Superior temporal gyrus (tissue), 1 donor: ENCODE measurements at regions not wholly inside any gene's neighbourhood (a gene's known extent, or its start where the extent isn't known, plus 50 kb on each side); places are given as distances from the start of the nearest gene placed in this dataset.
"Not testable (repeated sequence)": the region's sequence is repeated elsewhere in the genome, so short reads cannot be mapped to it uniquely, and the experiment has no call there.

ENCODE experiments used
- DNase-seq: peaks from one replicate; pipeline ENCODE4 v3.0.0-alpha.2; 2016; ENCODE audit errors: extremely low spot score

- peak; percentile 86 for DNase-seq
These were observed 166.8 kb upstream of the PGRMC2 start for GRCh38 chr4:128454281-128454871.

DNA sequence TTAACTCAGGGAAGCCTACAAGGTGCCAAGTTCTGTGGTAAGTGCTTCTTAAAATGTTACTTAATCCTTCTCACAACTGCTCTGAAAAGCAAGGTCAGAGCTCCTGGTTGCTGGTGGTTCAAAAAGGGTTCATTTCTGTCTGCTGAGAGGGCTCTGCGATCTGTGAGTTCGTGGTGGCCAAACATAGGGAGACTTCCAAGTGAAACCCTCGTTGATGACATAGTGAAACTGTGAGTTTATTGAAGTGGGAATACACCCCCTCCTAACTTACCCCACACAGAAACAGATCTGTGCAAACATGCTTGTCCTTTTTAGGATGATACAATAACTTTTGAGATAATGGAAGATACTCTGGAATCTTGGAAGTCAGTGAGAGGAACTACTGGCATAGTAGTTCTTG lies 164.8 kb upstream of the PGRMC2 start:
- no peak for DNase-seq

DNA sequence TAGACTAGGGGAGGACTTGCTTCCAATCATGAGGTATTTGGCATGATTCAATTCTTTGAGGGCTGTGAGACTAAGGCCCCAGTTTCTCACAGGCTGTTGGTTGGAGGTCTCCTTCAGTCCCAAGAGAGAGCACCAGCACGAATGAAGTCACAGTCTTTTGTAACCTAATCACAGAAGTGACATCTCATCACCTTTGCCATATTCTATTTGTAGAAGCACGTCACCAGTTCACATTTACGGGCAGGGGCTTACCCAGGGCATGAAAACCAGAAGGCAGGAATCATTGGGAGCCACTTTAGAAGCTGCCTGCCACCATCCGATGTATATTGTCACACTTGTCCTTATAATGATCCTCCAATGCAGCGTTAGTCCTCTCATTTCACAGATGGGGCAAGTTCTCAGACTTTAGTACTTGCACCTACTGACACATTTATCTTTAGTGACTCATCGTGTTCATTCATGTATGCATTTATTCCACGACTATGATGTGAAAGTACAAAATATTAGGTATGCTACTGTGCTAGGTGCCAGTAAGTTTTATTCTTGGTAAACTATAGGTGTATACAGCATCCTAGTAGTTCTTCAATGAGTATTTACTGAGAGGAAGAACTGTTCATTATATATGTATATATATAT lies 163.8 kb upstream of the PGRMC2 start:
- no peak for DNase-seq

DNA sequence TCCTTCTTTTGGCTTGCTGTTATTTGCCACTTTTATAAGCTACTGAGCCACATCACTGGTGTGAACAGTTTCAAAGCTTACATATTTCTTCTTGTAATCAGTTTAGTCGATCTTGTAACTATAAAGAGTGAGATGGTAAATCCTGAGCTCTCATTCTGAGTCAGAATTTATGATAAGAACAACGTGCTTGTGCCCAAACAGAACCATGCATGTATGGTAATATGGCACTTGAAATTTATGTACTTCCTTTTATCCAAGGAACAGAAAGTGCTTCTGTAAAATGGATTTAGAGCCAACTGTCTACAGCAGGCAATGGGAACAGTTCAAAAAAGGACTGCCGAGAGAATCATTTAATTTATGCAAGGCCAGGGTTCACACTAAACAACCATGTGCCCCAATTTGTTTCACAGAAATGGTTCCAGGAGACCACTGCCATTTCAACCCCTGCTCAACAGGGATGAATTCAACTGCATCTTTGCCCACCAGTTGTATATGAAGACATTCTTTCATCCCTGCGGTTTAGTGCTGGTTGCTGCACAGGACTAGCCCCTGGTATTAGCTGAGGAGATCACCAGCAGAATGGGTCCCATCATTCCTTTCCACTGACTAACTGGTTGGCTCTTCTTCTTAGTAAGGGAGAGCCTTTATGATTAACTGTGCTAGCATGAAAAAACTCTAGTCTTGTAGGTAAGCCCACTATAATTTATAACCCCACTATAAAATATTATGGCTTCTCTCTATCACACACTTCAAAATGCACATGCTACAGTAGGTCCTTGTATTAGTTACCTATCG lies 162.9 kb upstream of the PGRMC2 start:
- DNase-seq, result no peak

DNA sequence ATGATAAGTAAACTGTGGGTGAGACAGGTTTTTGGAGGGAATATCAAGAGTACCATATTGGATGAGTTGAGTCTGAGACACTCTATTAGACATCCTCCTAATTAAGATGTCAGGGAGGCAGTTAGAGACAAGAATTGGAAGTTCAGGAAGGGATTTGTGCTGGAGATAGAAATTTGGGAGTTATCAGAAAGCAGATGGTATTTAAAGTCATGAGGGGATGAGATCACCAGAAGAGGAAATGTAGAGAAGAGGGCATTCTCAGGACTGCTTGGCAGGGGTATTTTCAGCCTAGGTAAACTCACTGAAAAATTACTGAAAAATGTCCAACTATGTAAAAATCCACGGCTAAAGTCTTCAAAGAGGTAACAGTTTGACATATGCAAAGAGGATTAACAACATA lies 161.6 kb upstream of the PGRMC2 start:
- DNase-seq, result no peak

DNA sequence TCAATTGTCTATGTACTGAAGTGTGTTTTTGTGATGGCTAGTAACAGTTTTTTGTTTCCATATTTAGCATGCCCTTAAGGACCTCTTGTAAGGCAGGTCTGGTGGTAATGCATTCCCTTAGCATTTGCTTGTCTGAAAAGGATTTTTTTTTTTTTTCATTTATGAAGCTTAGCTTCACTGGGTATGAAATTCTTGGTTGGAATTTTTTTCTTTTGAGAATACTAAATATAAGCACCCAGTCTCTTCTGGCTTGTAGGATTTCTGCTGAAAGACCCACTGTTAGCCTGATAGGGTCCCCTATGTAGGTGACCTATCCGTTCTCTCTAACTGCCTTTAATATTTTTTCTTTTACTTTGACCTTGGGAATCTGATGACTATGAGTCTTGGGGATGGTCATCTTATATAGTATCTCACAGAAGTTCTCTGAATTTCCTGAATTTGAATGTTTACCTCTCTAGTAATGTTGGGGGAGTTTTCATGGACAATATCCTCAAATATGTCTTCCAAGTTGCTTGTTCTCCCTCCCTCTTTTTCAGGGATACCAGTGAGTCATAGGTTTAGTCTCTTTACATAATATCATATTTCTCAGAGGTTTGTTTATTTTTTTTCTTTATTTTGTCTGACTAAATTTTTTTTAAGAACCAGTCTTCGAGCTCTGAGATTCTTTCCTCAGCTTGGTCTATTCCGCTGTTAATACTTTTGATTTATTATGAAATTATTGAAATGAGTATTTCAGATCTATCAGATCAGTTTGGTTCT lies 157.1 kb upstream of the PGRMC2 start:
- DNase-seq, result no peak

DNA sequence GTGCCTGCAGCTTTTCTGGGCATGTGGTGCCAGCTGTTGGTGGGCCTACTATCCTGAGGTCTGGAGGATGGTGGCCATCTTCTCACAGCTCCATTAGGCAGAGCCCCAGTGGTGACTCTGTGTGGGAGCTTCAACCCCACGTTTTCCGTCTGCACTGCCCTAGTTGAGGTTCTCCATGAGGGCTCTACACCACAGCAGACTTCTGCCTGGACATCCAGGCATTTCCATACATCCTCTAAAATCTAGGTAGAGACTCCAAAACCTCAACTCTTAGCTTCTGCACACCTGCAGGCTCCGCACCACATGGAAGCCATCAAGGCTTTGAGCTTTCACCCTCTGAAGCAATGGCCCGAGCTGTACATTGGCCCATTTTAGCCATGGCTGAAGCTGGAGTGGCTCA lies 153.3 kb upstream of the PGRMC2 start:
- DNase-seq, result no peak

DNA sequence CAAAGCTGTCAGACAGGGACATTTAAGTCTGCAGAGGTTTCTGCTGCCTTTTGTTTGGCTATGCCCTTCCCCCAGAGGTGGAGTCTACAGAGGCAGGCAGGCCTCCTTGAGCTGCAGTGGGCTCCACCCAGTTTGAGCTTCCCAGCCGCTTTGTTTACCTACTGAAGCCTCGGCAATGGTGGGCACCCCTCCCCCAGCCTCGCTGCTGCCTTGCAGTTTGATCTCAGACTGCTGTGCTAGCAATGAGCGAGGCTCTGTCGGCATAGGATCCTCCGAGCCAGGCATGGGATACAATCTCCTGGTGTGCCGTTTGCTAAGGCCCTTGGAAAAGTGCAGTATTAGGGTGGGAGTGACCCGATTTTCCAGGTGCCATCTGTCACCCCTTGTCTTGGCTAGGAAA lies 149.4 kb upstream of the PGRMC2 start:
- DNase-seq, result not testable (repeated sequence)

DNA sequence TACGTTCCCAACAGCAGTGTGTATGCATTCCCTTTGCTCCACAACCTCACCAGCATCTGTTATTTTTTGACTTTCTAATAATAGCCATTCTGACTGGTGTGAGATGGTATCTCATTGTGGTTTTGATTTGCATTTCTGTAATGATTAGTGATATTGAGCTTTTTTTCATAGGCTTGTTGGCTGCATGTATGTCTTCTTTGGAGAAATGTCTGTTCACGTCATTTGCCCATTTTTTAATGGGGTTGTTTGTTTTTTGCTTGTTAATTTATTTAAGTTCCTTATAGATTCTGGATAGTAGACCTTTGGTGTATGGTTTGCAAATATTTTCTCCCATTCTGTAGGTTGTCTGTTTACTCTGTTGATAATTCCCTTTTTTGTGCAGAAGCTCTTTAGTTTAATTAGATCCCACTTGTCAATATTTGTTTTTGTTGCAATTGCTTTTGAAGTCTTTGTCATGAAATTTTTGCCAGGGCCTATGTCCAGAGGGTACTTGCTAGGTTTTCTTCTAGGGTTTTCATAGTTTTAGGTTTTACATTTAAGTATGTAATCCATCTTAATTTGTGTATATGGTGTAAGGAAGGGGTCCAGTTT lies 141.5 kb upstream of the PGRMC2 start:
- DNase-seq, result not testable (repeated sequence)

DNA sequence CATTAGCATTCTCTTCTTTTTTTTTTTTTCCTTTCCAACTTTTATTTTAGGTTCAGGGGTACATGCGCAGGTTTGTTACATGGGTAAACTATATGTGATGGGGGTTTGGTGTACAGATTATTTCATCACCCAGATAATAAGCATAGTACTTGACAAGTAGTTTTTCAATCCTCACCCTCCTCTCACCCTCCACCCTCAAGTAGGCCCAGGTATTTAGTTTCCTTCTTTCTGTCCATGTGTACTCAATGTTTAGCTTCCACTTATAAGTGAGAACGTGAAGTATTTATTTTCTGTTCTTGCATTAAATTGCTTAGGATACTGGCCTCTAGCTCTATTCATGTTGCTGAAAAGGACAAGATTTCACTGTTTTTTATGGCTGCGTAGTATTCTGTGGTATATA lies 140.8 kb upstream of the PGRMC2 start:
- no peak for DNase-seq

DNA sequence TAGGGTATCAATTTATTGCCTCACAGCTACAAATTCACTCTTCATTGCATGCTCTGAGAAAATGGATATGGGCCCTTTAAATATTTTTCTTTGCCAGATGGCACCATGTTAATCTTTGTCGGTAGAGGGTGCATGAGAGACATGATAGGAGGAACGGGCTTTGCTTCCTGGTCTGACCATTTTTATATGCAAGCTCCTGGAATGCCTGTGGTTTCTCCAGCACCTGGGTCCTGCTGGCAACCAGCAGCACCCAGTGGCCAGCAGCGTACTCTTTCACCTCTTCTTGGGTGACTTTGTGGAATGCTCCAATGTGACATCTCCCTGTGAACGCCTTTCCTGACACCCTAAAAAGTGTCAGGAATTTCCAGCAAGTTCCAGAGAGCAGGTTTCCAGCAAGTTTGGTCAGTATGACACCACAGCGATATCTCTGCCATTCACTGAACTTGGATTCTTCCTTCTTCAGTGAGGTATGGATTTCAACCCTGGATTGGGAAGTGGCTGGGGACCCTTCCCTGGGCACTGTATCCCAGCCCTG lies 140.3 kb upstream of the PGRMC2 start:
- DNase-seq, result no peak

DNA sequence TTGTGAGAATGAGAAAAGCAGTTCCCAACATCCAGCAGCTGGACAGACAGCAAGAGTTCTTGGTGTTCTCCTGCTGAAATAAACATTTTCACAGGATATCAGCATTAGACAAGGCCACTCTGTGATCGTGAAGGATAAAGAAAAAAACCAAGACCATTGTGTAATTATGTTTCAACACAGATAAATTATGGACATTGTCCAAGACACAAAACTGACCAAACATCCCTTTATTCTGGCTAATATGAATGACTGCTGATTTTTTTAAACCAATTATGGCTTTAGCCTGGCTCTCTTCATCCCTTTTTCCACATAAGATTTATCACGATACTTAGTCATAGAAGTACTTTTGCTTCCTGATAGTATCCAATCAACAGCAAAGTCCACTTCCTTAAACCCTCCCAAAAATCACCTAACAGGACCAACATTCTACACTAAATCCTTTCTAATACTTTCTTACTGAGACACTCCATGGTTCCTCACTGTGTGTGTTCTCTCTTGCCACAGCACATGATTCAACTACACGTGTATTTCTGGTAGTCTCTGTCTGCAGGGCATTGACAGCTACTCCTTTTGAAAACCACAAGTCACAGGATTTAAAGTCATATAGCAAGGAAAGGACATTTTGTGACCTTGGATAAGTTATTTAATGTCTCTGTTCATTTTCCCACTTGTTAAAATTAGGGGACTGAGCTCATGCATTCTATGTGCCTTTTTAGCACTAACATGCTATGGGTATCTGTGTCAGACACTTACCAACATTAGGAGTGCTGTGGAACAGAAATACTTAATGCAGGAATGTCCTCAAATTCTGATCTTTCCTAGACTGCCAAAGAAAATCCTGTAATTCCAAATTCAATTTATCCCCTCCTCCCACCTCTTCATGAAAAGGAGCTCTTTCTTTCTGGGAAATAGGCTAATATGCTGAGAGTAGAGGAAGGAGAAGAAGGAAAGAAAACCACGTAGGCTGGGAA lies 137.2 kb upstream of the PGRMC2 start:
- no peak for DNase-seq

DNA sequence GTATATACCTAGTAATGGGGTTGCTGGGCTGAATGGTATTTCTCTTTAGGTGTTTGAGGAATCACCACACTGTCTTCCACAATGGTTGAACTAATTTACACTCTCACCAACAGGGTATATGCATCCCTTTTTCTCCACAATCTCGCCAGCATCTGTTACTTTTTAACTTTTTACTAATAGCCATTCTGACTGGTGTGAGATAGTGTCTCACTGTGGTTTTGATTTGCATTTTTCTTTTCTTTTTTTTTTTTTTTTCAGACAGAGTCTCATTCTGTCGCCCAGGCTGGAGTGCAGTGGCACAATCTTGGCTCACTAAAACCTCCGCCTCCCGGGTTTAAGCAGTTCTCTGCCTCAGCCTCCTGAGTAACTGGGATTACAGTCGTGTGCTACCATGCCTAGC lies 134.7 kb upstream of the PGRMC2 start:
- not testable (repeated sequence) for DNase-seq

GRCh38 chr4:128416921-128417320 lies 129.3 kb upstream of the PGRMC2 start:
- DNase-seq, result no peak

- no peak for DNase-seq
These were observed 122.4 kb upstream of the PGRMC2 start for GRCh38 chr4:128410037-128410436.

DNA sequence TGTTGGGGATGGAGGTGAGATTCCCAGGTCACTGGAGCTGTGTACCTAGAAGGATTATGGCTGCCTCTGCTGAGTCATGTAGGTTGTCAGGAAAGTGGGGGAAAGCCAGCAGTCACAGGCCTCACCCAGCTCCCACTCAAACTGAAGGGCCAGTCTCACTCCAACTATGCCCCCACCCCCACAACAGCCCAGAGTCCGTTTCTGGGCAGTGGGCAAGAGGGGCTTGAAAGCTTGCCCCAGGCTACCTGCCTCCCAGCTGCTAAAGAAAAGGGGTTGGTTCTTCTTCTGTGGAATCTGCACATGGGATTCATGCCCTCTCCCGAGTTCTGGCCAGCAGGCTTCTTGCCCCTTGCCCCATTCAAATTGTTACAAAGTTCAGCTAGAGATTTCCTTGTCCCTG lies 116.0 kb upstream of the PGRMC2 start:
- no peak for DNase-seq

GRCh38 chr4:128394778-128395177 lies 107.2 kb upstream of the PGRMC2 start:
- no peak for DNase-seq

DNA sequence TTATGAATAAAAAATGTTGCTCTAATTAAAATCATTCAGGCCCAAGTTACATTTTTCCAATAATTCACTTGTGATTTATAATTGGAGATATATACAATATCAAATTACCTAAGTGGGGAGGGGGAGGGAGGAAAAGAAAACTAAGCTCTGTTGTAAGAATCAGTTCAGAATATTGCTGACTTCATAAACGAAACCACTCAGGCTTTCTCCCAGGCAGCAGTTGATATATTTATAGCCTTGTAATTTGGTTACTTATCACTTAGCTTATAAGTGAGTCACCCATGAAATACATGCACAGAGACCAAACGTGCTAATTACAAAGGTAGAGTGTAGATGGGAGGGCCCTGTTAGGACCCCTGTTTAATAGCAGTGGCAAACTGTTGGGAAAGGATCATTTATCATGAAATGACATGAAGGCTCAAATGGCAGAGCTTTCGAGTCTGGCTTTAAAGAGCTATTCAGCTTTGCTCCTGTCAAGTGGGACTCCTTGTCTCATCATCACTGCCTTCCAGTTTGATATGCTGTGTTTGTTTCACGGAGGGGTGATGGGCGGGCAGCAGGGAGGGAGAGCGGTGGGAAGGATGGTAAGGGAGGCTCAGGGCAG lies 105.6 kb upstream of the PGRMC2 start:
- no peak for DNase-seq

DNA sequence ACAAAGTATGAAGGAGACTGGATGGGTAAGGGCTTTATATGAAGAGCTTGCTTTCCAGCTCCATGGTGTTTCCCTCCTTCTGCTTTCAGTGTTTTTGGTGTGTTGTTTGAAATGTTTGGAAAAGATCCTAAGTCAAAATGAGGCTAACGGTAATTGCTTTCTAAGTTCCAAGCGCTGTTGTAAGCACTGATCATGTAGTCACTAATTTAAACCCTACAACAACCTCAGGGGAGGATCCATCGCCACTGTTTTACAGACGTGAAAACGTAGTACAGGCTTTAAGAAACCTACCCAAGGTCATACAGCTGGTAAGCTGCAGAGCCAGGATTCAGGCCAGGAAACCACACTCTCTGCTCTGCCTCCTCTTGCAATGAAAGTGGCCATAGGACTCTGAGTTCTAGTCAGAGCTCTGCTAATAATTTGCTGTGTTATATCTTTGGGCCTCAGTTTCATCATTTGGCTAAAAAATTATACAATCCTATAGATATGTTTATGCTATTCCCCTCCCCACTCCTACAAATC lies 102.9 kb upstream of the PGRMC2 start:
- no peak for DNase-seq

DNA sequence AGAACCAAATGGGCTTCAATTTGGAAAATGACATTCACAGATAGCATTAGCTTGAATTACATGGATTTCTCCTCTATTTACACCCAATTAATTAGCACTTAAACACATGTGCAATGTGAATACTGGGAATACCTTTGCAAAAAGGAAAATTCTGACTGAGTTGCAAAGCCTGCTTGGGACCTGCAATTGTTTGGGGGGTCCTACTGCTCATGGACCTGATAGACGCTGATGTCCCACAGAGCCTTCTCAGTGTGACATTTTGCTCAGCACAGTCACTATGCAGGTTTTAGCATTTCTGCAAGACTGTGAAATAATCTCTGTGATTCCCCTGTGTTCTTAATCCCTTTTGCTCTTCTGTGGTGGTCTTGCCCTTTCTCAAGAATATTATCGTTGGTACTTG lies 101.2 kb upstream of the PGRMC2 start:
- DNase-seq, result no peak
